HEK293 (cell line): ENCODE measurements at regions not wholly inside any gene's neighbourhood (a gene's known extent, or its start where the extent isn't known, plus 50 kb on each side); places are given as distances from the start of the nearest gene placed in this dataset.

ENCODE experiments used
- ELK4 ChIP-seq: IDR thresholded peaks from 2 replicates; pipeline ENCODE4 v1.6.1; 2011; ENCODE audit warnings: mild to moderate bottlenecking, low read depth, low read length, borderline replicate concordance
- HIC1 ChIP-seq: fragments of 450-650 bp; formaldehyde crosslinking; IDR thresholded peaks from 2 replicates; pipeline ENCODE4 v1.5.1; 2016; ENCODE audit warnings: missing biosample characterization, missing genetic modification characterization
- MYNN ChIP-seq: fragments of 450-650 bp; formaldehyde crosslinking; IDR thresholded peaks from 2 replicates; pipeline ENCODE4 v1.5.1; 2016; ENCODE audit warnings: missing biosample characterization, missing genetic modification characterization, borderline replicate concordance
- REPIN1 ChIP-seq: fragments of 450-650 bp; formaldehyde crosslinking; IDR thresholded peaks from 2 replicates; pipeline ENCODE4 v1.5.1; 2017; ENCODE audit warnings: missing biosample characterization, missing genetic modification characterization, low read depth
- SCRT1 ChIP-seq: fragments of 450-650 bp; formaldehyde crosslinking; IDR thresholded peaks from 2 replicates; pipeline ENCODE4 v1.5.1; 2016; ENCODE audit warnings: missing biosample characterization, missing genetic modification characterization, borderline replicate concordance
- SETDB1 ChIP-seq: IDR thresholded peaks from one replicate; pipeline ENCODE4 v1.6.1; 2017; ENCODE audit warnings: mild to moderate bottlenecking, low read length, moderate library complexity, mixed read lengths; ENCODE audit not compliant: insufficient read length
- ZFP69B ChIP-seq: fragments of 450-650 bp; formaldehyde crosslinking; IDR thresholded peaks from 2 replicates; pipeline ENCODE4 v1.5.1; 2016; ENCODE audit warnings: missing biosample characterization, missing genetic modification characterization
- ZIC2 ChIP-seq: fragments of 450-650 bp; formaldehyde crosslinking; IDR thresholded peaks from 2 replicates; pipeline ENCODE4 v1.5.1; 2016; ENCODE audit warnings: missing biosample characterization, missing genetic modification characterization
- ZNF132 ChIP-seq: fragments of 450-650 bp; formaldehyde crosslinking; IDR thresholded peaks from 2 replicates; pipeline ENCODE4 v1.5.1; 2017; ENCODE audit warnings: missing biosample characterization, missing genetic modification characterization, borderline replicate concordance
- ZNF140 ChIP-seq: fragments of 450-650 bp; formaldehyde crosslinking; IDR thresholded peaks from 2 replicates; pipeline ENCODE4 v1.5.1; 2016; ENCODE audit warnings: missing biosample characterization, missing genetic modification characterization
- ZNF155 ChIP-seq: fragments of 450-650 bp; formaldehyde crosslinking; IDR thresholded peaks from 2 replicates; pipeline ENCODE4 v1.5.1; 2016; ENCODE audit warnings: missing biosample characterization, missing genetic modification characterization
- ZNF221 ChIP-seq: fragments of 450-650 bp; formaldehyde crosslinking; IDR thresholded peaks from 2 replicates; pipeline ENCODE4 v1.5.1; 2017; ENCODE audit warnings: missing biosample characterization, missing genetic modification characterization, borderline replicate concordance
- ZNF394 ChIP-seq: fragments of 450-650 bp; formaldehyde crosslinking; IDR thresholded peaks from 2 replicates; pipeline ENCODE4 v1.5.1; 2016; ENCODE audit warnings: missing biosample characterization, missing genetic modification characterization, mild to moderate bottlenecking, moderate library complexity, borderline replicate concordance
- ZNF398 ChIP-seq: fragments of 450-650 bp; formaldehyde crosslinking; IDR thresholded peaks from 2 replicates; pipeline ENCODE4 v1.5.1; 2017; ENCODE audit warnings: missing biosample characterization, missing genetic modification characterization
- ZNF426 ChIP-seq: fragments of 450-650 bp; formaldehyde crosslinking; IDR thresholded peaks from 2 replicates; pipeline ENCODE4 v1.5.1; 2017; ENCODE audit warnings: missing biosample characterization, missing genetic modification characterization, mild to moderate bottlenecking, inconsistent platforms, moderate library complexity
- ZNF433 ChIP-seq: fragments of 450-650 bp; formaldehyde crosslinking; IDR thresholded peaks from 2 replicates; pipeline ENCODE4 v1.5.1; 2016; ENCODE audit warnings: missing biosample characterization, missing genetic modification characterization, low read depth
- ZNF529 ChIP-seq: fragments of 450-650 bp; formaldehyde crosslinking; IDR thresholded peaks from 2 replicates; pipeline ENCODE4 v1.5.1; 2017; ENCODE audit warnings: missing genetic modification characterization, missing biosample characterization; ENCODE audit not compliant: insufficient replicate concordance
- ZNF558 ChIP-seq: fragments of 450-650 bp; formaldehyde crosslinking; IDR thresholded peaks from 2 replicates; pipeline ENCODE4 v1.5.1; 2016; ENCODE audit warnings: missing biosample characterization, missing genetic modification characterization
- ZNF561 ChIP-seq: fragments of 450-650 bp; IDR thresholded peaks from 2 replicates; pipeline ENCODE4 v1.5.1; 2018; ENCODE audit warnings: missing biosample characterization, missing genetic modification characterization, borderline replicate concordance
- ZNF610 ChIP-seq: fragments of 450-650 bp; formaldehyde crosslinking; IDR thresholded peaks from 2 replicates; pipeline ENCODE4 v1.5.1; 2016; ENCODE audit warnings: missing biosample characterization, missing genetic modification characterization, borderline replicate concordance
- ZNF623 ChIP-seq: fragments of 450-650 bp; formaldehyde crosslinking; IDR thresholded peaks from 2 replicates; pipeline ENCODE4 v1.5.1; 2016; ENCODE audit warnings: missing biosample characterization, missing genetic modification characterization
- ZNF624 ChIP-seq: fragments of 450-650 bp; formaldehyde crosslinking; IDR thresholded peaks from 2 replicates; pipeline ENCODE4 v1.5.1; 2017; ENCODE audit warnings: missing biosample characterization, missing genetic modification characterization
- ZNF654 ChIP-seq: fragments of 450-650 bp; formaldehyde crosslinking; IDR thresholded peaks from 2 replicates; pipeline ENCODE4 v1.5.1; 2016; ENCODE audit warnings: low read depth, missing biosample characterization, missing genetic modification characterization
- ZNF701 ChIP-seq: fragments of 450-650 bp; formaldehyde crosslinking; IDR thresholded peaks from 2 replicates; pipeline ENCODE4 v1.5.1; 2016; ENCODE audit warnings: missing biosample characterization, missing genetic modification characterization
- TF ChIP-seq, protein P1 (sequence below): fragments of 450-650 bp; formaldehyde crosslinking; IDR thresholded peaks from 2 replicates; pipeline ENCODE4 v1.5.1; 2016; ENCODE audit warnings: missing biosample characterization, missing genetic modification characterization
- TF ChIP-seq, protein P2 (sequence below): fragments of 450-650 bp; formaldehyde crosslinking; IDR thresholded peaks from 2 replicates; pipeline ENCODE4 v1.5.1; 2016; ENCODE audit warnings: missing biosample characterization, missing genetic modification characterization, borderline replicate concordance
- TF ChIP-seq, protein P3 (sequence below): fragments of 450-650 bp; formaldehyde crosslinking; IDR thresholded peaks from 2 replicates; pipeline ENCODE4 v1.5.1; 2016; ENCODE audit warnings: missing biosample characterization, missing genetic modification characterization
- TF ChIP-seq, protein P4 (sequence below): fragments of 450-650 bp; formaldehyde crosslinking; IDR thresholded peaks from 2 replicates; pipeline ENCODE4 v1.5.1; 2017; ENCODE audit warnings: missing biosample characterization, missing genetic modification characterization

- TF ChIP-seq ZNF529 (tag by site-specific recombination) (no peak), ELK4 (no peak), SCRT1 (tag by site-specific recombination) (no peak), ZFP69B (tag by site-specific recombination) (peak; percentile 79), ZNF558 (tag by site-specific recombination) (peak; percentile 66), ZNF394 (tag by site-specific recombination) (peak; percentile 67), REPIN1 (no peak), ZNF623 (tag by site-specific recombination) (no peak), ZNF654 (tag by site-specific recombination) (no peak), ZNF155 (tag by site-specific recombination) (no peak), ZNF398 (peak; percentile 48; the same call in 1 of the 2 replicates), ZNF561 (peak; percentile 36; the same call in 1 of the 2 replicates), ZNF701 (tag by site-specific recombination) (no peak), ZNF610 (tag by site-specific recombination) (no peak), ZNF132 (tag by site-specific recombination) (no peak), ZNF624 (no peak), HIC1 (tag by site-specific recombination) (peak; percentile 88), ZNF426 (tag by site-specific recombination) (no peak), SETDB1 (no peak), ZNF140 (no peak), ZNF433 (tag by site-specific recombination) (no peak), ZNF221 (no peak), ZIC2 (tag by site-specific recombination) (no peak), MYNN (tag by site-specific recombination) (no peak)
- TF ChIP-seq, protein P1, sequence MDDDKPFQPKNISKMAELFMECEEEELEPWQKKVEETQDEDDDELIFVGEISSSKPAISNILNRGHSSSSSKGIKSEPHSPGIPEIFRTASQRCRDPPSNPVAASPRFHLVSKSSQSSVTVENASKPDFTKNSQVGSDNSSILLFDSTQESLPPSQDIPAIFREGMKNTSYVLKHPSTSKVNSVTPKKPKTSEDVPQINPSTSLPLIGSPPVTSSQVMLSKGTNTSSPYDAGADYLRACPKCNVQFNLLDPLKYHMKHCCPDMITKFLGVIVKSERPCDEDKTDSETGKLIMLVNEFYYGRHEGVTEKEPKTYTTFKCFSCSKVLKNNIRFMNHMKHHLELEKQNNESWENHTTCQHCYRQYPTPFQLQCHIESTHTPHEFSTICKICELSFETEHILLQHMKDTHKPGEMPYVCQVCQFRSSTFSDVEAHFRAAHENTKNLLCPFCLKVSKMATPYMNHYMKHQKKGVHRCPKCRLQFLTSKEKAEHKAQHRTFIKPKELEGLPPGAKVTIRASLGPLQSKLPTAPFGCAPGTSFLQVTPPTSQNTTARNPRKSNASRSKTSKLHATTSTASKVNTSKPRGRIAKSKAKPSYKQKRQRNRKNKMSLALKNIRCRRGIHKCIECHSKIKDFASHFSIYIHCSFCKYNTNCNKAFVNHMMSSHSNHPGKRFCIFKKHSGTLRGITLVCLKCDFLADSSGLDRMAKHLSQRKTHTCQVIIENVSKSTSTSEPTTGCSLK (tag by site-specific recombination) = no peak
- TF ChIP-seq, protein P2, sequence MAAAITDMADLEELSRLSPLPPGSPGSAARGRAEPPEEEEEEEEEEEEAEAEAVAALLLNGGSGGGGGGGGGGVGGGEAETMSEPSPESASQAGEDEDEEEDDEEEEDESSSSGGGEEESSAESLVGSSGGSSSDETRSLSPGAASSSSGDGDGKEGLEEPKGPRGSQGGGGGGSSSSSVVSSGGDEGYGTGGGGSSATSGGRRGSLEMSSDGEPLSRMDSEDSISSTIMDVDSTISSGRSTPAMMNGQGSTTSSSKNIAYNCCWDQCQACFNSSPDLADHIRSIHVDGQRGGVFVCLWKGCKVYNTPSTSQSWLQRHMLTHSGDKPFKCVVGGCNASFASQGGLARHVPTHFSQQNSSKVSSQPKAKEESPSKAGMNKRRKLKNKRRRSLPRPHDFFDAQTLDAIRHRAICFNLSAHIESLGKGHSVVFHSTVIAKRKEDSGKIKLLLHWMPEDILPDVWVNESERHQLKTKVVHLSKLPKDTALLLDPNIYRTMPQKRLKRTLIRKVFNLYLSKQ (tag by site-specific recombination) = no peak
- TF ChIP-seq, protein P3, sequence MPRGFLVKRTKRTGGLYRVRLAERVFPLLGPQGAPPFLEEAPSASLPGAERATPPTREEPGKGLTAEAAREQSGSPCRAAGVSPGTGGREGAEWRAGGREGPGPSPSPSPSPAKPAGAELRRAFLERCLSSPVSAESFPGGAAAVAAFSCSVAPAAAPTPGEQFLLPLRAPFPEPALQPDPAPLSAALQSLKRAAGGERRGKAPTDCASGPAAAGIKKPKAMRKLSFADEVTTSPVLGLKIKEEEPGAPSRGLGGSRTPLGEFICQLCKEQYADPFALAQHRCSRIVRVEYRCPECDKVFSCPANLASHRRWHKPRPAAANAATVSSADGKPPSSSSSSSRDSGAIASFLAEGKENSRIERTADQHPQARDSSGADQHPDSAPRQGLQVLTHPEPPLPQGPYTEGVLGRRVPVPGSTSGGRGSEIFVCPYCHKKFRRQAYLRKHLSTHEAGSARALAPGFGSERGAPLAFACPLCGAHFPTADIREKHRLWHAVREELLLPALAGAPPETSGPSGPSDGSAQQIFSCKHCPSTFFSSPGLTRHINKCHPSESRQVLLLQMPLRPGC (tag by site-specific recombination) = peak; percentile 97
- TF ChIP-seq, protein P4, sequence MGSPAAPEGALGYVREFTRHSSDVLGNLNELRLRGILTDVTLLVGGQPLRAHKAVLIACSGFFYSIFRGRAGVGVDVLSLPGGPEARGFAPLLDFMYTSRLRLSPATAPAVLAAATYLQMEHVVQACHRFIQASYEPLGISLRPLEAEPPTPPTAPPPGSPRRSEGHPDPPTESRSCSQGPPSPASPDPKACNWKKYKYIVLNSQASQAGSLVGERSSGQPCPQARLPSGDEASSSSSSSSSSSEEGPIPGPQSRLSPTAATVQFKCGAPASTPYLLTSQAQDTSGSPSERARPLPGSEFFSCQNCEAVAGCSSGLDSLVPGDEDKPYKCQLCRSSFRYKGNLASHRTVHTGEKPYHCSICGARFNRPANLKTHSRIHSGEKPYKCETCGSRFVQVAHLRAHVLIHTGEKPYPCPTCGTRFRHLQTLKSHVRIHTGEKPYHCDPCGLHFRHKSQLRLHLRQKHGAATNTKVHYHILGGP (tag by site-specific recombination) = 0 out of 2 replicates have a peak, but pooled peaks have one; percentile 4
These were observed 192.6 kb upstream of the HMGA2 start (continued) for GRCh38 chr12:65631621-65632111.
